B cell (primary cell): ENCODE measurements at regions not wholly inside any gene's neighbourhood (a gene's known extent, or its start where the extent isn't known, plus 50 kb on each side); places are given as distances from the start of the nearest gene placed in this dataset.

ENCODE experiments used
- CTCF ChIP-seq: fragments of 200-600 bp; IDR thresholded peaks from one replicate; pipeline ENCODE4 v1.8.0; 2022; ENCODE audit warnings: antibody characterized with exemption, mild to moderate bottlenecking
- EZH2 ChIP-seq: IDR thresholded peaks from 2 replicates; pipeline ENCODE4 v1.6.1; 2012; ENCODE audit warnings: borderline replicate concordance, low read depth, mild to moderate bottlenecking, moderate library complexity, low read length; ENCODE audit not compliant: insufficient read depth, poor library complexity, severe bottlenecking

GRCh38 chr21:14685568-14685967, 139.5 kb upstream of the SAMSN1 start:
- TF ChIP-seq CTCF (no peak), EZH2 (no peak)
